Calu3 (cell line): ENCODE measurements at regions not wholly inside any gene's neighbourhood (a gene's known extent, or its start where the extent isn't known, plus 50 kb on each side); places are given as distances from the start of the nearest gene placed in this dataset.

Source experiments
- BruUV-seq: library from RNA; stranded (reverse); fragments of 400-500 nt; replicated peaks from 2 replicates; lab custom pipeline; 2021; lab: Mats Ljungman, UMichigan
- CTCF ChIA-PET: fragments of 300-600 bp; sonication (Branson Sonifier 250); formaldehyde crosslinking; loops from one replicate; lab custom pipeline; 2022; ENCODE audit warnings: antibody characterized with exemption; lab: Charles Lee
- DNase-seq: peaks from one replicate; pipeline ENCODE4 v3.0.0; 2022
- H3K27ac Mint-ChIP-seq: one replicate; pipeline ENCODE4 v1.8.0; 2022; ENCODE audit warnings: mixed read lengths; ENCODE audit not compliant: unreplicated experiment
- H3K27me3 Mint-ChIP-seq: one replicate; pipeline ENCODE4 v1.8.0; 2022; ENCODE audit warnings: mixed read lengths; ENCODE audit not compliant: unreplicated experiment
- H3K36me3 Mint-ChIP-seq: one replicate; pipeline ENCODE4 v1.8.0; 2022; ENCODE audit warnings: mild to moderate bottlenecking, moderate library complexity, mixed read lengths; ENCODE audit not compliant: insufficient read depth, unreplicated experiment
- H3K4me1 Mint-ChIP-seq: one replicate; pipeline ENCODE4 v1.8.0; 2022; ENCODE audit warnings: mild to moderate bottlenecking, low read depth, mixed read lengths; ENCODE audit not compliant: unreplicated experiment
- H3K4me3 Mint-ChIP-seq: one replicate; pipeline ENCODE4 v1.8.0; 2022; ENCODE audit warnings: mild to moderate bottlenecking, low read depth, moderate library complexity, mixed read lengths; ENCODE audit not compliant: unreplicated experiment
- H3K9me3 Mint-ChIP-seq: one replicate; pipeline ENCODE4 v1.8.0; 2022; ENCODE audit warnings: low read depth, mixed read lengths; ENCODE audit not compliant: unreplicated experiment
- intact Hi-C: fragments of 100-400 bp; cut with micrococcal nuclease; formaldehyde crosslinking; loops from one replicate; pipeline ENCODE4 v1.10.0; 2022; ENCODE audit not compliant: unreplicated experiment
- TF ChIP-seq, protein P1 (sequence below): fragments of 200-600 bp; IDR thresholded peaks from one replicate; pipeline ENCODE4 v1.8.0; 2022; ENCODE audit warnings: antibody characterized with exemption; ENCODE audit not compliant: unreplicated experiment

DNA sequence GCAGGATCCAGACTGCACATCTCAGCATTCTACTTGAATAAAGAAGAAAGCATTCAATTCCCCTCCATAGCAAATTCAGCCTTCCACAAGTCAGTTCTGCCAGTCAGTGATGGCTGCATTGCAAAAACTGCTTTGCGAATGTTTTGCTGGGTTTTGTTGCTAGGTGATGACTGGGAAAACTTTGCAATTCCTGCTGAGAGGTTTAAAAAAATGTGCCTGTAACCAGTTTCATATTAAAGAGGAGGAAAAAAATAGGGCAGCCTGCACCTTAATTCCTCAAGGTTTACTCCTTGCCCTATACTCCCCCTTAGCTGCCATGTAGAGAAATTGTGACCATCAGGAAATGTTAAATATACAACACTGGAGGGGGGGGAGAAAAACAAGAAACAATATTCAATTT is 225.6 kb upstream of the ATP11B start:
- intact Hi-C loops = no loop called here
- CTCF ChIA-PET = interaction anchor here (0.6 kb wide), 1 partner anchor 205 kb away, joined by 8 read pairs; no protein-coding TSS in a partner anchor
- Mint-ChIP-seq H3K9me3 (no peaks in the 10 kb centered on the region), H3K4me1 (peaks cover 20% of the 10 kb centered on the region), H3K27ac (no peak overlapping the region), H3K4me3 (no peak overlapping the region), H3K27me3 (no peaks in the 10 kb centered on the region), H3K36me3 (no peaks in the 10 kb centered on the region)
- BruUV-seq = no TSS peak
- TF ChIP-seq, protein P1, sequence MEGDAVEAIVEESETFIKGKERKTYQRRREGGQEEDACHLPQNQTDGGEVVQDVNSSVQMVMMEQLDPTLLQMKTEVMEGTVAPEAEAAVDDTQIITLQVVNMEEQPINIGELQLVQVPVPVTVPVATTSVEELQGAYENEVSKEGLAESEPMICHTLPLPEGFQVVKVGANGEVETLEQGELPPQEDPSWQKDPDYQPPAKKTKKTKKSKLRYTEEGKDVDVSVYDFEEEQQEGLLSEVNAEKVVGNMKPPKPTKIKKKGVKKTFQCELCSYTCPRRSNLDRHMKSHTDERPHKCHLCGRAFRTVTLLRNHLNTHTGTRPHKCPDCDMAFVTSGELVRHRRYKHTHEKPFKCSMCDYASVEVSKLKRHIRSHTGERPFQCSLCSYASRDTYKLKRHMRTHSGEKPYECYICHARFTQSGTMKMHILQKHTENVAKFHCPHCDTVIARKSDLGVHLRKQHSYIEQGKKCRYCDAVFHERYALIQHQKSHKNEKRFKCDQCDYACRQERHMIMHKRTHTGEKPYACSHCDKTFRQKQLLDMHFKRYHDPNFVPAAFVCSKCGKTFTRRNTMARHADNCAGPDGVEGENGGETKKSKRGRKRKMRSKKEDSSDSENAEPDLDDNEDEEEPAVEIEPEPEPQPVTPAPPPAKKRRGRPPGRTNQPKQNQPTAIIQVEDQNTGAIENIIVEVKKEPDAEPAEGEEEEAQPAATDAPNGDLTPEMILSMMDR = no peak
- peak; percentile 20 for DNase-seq

DNA sequence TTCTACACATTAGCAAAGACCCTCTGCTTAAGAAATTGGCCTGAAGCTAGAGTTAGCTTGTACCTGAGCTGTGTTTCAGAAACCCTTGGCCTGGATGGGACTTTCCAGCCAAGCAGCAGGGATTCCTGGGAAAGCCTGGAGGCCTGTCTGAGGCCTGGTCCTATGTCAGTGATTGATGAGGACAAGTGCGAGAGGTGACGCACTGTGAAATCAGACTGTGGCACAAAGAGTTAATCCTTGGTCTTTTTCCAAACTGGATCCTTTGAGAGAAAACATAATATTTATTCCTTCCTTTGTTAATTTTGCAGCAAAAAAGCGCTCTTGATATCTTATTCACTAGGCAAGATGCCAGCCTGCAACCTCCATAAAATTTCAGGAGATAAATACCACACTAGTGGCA is 225.0 kb upstream of the ATP11B start:
- Mint-ChIP-seq H3K4me1 (peaks cover 20% of the 10 kb centered on the region), H3K27ac (no peak overlapping the region), H3K27me3 (no peaks in the 10 kb centered on the region), H3K9me3 (peaks cover 3% of the 10 kb centered on the region), H3K4me3 (no peak overlapping the region), H3K36me3 (no peaks in the 10 kb centered on the region)
- TF ChIP-seq, protein P1 = no peak
- no peak for DNase-seq
- no TSS peak for BruUV-seq
- CTCF ChIA-PET = no interaction called here
- intact Hi-C loops = no loop called here

DNA sequence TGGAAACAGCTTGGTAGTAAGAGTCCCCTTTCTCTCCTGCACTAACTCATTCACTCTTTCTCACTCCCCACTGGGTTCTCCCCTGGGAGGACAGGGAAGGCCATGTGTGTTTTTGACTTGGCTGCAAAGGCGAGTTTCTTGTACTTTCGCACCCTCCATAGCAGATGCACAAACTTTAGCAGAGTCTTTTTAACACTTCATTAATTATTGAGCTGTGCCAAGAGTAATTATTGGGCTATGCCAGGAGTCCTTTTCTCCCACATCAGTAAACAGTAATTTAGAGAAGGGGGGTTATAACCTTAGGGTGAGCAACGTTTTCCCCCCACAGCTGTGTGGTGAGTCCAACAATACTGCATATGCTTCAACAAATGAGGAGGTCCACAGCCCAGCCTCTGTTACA is 224.4 kb upstream of the ATP11B start:
- intact Hi-C loops = no loop called here
- peaks cover 9% of the 10 kb centered on the region for H3K9me3 Mint-ChIP-seq
- TF ChIP-seq, protein P1 = no peak
- DNase-seq = no peak
- CTCF ChIA-PET = no interaction called here
- no peaks in the 10 kb centered on the region for H3K27me3 Mint-ChIP-seq
- BruUV-seq = no TSS peak
- no peak overlapping the region for H3K4me3 Mint-ChIP-seq
- H3K4me1 Mint-ChIP-seq = peaks cover 20% of the 10 kb centered on the region
- H3K27ac Mint-ChIP-seq = no peak overlapping the region
- no peaks in the 10 kb centered on the region for H3K36me3 Mint-ChIP-seq

DNA sequence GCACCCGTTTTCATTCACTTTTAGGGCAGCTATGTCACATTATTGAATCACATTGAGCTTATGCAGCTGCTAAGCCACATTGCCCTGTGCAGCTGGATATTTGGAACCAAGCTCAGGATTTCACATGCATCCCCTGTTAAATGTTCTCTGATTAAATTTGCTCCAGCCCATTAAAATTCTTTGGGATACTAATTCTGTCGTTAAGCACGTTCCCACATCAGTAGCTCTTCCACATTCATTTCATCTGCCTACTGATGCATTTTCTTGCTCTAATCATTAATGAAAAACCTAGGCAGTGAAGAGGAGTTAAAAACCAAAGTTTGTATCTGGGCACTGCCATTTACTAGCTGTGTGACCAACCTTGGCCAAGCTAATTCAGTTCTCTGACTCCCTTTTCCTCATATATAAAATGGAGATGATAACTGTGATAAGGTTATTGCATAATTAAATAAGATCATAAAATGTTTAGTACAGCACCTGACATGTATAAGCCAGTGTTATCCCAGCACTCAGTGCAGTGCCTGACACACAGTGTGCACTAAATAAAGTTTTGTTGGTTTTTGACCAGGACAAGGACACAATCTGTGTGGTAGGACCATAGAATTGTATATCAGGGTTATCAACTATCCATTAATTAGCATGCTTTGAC is 222.2 kb upstream of the ATP11B start:
- DNase-seq = no peak
- TF ChIP-seq, protein P1 = no peak
- BruUV-seq = no TSS peak
- Mint-ChIP-seq H3K4me1 (peaks cover 6% of the 10 kb centered on the region), H3K27me3 (no peaks in the 10 kb centered on the region), H3K36me3 (no peaks in the 10 kb centered on the region), H3K27ac (no peak overlapping the region), H3K4me3 (no peak overlapping the region), H3K9me3 (peaks cover 15% of the 10 kb centered on the region)
- intact Hi-C loops = no loop called here
- CTCF ChIA-PET = no interaction called here
